DND-41 (cell line): ENCODE measurements at regions not wholly inside any gene's neighbourhood (a gene's known extent, or its start where the extent isn't known, plus 50 kb on each side); places are given as distances from the start of the nearest gene placed in this dataset.

Experiments
- EZH2 ChIP-seq: IDR thresholded peaks from 3 replicates; pipeline ENCODE4 v1.6.1; 2012; ENCODE audit warnings: borderline replicate concordance, low read depth, mild to moderate bottlenecking, moderate library complexity, low read length, inconsistent platforms; ENCODE audit not compliant: severe bottlenecking
- TF ChIP-seq, protein P1 (sequence below): IDR thresholded peaks from 2 replicates; pipeline ENCODE4 v1.5.1; 2012; ENCODE audit warnings: borderline replicate concordance, low read length, moderate library complexity, mild to moderate bottlenecking; ENCODE audit not compliant: poor library complexity, severe bottlenecking; ENCODE audit errors: extremely low read depth

DNA sequence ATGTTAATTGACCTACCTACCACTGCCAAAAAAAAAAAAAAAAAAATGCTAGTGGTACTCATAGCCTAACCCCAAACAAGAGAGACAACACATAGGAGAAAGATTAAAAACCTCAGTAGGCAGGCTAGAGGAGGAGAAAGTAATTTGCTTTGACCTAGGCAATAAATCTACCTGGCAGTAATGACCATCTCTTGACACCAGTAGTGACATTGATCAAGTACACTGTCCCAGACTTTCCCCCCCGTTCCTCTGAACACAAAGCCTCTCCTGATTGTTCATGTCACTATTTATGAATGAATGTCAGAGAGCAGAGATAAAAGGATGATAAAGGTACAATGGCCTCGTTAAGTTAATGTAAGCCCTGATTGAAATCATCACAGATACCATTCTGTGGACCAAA lies 746.8 kb downstream of the CBLN4 start:
- TF ChIP-seq, protein P1, sequence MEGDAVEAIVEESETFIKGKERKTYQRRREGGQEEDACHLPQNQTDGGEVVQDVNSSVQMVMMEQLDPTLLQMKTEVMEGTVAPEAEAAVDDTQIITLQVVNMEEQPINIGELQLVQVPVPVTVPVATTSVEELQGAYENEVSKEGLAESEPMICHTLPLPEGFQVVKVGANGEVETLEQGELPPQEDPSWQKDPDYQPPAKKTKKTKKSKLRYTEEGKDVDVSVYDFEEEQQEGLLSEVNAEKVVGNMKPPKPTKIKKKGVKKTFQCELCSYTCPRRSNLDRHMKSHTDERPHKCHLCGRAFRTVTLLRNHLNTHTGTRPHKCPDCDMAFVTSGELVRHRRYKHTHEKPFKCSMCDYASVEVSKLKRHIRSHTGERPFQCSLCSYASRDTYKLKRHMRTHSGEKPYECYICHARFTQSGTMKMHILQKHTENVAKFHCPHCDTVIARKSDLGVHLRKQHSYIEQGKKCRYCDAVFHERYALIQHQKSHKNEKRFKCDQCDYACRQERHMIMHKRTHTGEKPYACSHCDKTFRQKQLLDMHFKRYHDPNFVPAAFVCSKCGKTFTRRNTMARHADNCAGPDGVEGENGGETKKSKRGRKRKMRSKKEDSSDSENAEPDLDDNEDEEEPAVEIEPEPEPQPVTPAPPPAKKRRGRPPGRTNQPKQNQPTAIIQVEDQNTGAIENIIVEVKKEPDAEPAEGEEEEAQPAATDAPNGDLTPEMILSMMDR, result no peak
- no peak for TF ChIP-seq EZH2
